ENCODE measurements at regions not wholly inside any gene's neighbourhood (a gene's known extent, or its start where the extent isn't known, plus 50 kb on each side); places are given as distances from the start of the nearest gene placed in this dataset.

GRCh38 chr22:34567367-34567766 is 498.6 kb upstream of the ISX start:
- no peak for DNase-seq
- WGBS = 52% methylated on average over 2 of the region's 4 CpGs
- Histone ChIP-seq H3K9ac (ENCODE audit: low read length) (no peak overlapping the region), H3K14ac (ENCODE audit: low read length in 2 of 2) (no peak overlapping the region), H3K4me2 (ENCODE audit: low read length, poor library complexity, severe bottlenecking) (no peak overlapping the region), H3K79me1 (replicated peaks; ENCODE audit: low read length, poor library complexity, severe bottlenecking) (no peaks in the 10 kb centered on the region), H4K8ac (ENCODE audit: low read length) (no peak overlapping the region), H2AFZ (ENCODE audit: low read depth, low read length) (no peak overlapping the region), H3K18ac (ENCODE audit: low read depth in 1 of 2, low read length in 2 of 2) (no peak overlapping the region), H2BK15ac (ENCODE audit: low read depth, poor library complexity, severe bottlenecking) (no peak overlapping the region), H3K27me3 (ENCODE audit: control insufficient read depth in 1 of 2, insufficient read depth in 1 of 2, low read length in 2 of 2) (no peaks in the 10 kb centered on the region), H3K4me3 (ENCODE audit: insufficient read depth in 1 of 2, low read depth in 1 of 2, low read length in 2 of 2) (no peak overlapping the region), H3K4me1 (ENCODE audit: control insufficient read depth, insufficient read depth, low read depth, low read length) (no peaks in the 10 kb centered on the region), H4K91ac (ENCODE audit: low read length) (no peak overlapping the region), H2BK12ac (ENCODE audit: low read length in 2 of 2) (no peak overlapping the region), H2BK5ac (ENCODE audit: low read depth, low read length, poor library complexity, severe bottlenecking) (no peak overlapping the region), H2BK120ac (ENCODE audit: low read depth, low read length) (no peak overlapping the region), H3K36me3 (ENCODE audit: control insufficient read depth in 1 of 2, insufficient read depth in 2 of 2, low read depth in 1 of 2, low read length in 2 of 2) (no peaks in the 10 kb centered on the region), H3K23ac (ENCODE audit: low read length in 2 of 2) (no peak overlapping the region), H3K9me3 (ENCODE audit: control insufficient read depth, low read length) (peaks cover 9% of the 10 kb centered on the region), H3K4ac (ENCODE audit: low read depth in 1 of 2, low read length in 2 of 2) (no peak overlapping the region), H3K27ac (ENCODE audit: low read length, poor library complexity, severe bottlenecking) (no peak overlapping the region), H2AK5ac (ENCODE audit: low read length, severe bottlenecking) (no peak overlapping the region)

- H2BK12ac ChIP-seq (ENCODE audit: low read length in 2 of 2) = no peak overlapping the region
- no peak overlapping the region for H3K4ac ChIP-seq (ENCODE audit: low read depth in 1 of 2, low read length in 2 of 2)
- no peak overlapping the region for H2BK5ac ChIP-seq (ENCODE audit: low read depth, low read length, poor library complexity, severe bottlenecking)
- no peaks in the 10 kb centered on the region for H3K27me3 ChIP-seq (ENCODE audit: control insufficient read depth in 1 of 2, insufficient read depth in 1 of 2, low read length in 2 of 2)
- H3K36me3 ChIP-seq (ENCODE audit: control insufficient read depth in 1 of 2, insufficient read depth in 2 of 2, low read depth in 1 of 2, low read length in 2 of 2) = no peaks in the 10 kb centered on the region
- no peak overlapping the region for H3K14ac ChIP-seq (ENCODE audit: low read length in 2 of 2)
- H4K91ac ChIP-seq (ENCODE audit: low read length) = no peak overlapping the region
- no peak overlapping the region for H3K23ac ChIP-seq (ENCODE audit: low read length in 2 of 2)
- WGBS = 81% methylated on average over 1 of the region's 3 CpGs
- H3K79me1 ChIP-seq (replicated peaks; ENCODE audit: low read length, poor library complexity, severe bottlenecking) = no peaks in the 10 kb centered on the region
- DNase-seq = no peak
- no peak overlapping the region for H3K27ac ChIP-seq (ENCODE audit: low read length, poor library complexity, severe bottlenecking)
- no peak overlapping the region for H2AFZ ChIP-seq (ENCODE audit: low read depth, low read length)
- no peak overlapping the region for H2BK120ac ChIP-seq (ENCODE audit: low read depth, low read length)
- H3K18ac ChIP-seq (ENCODE audit: low read depth in 1 of 2, low read length in 2 of 2) = no peak overlapping the region
- no peak overlapping the region for H2AK5ac ChIP-seq (ENCODE audit: low read length, severe bottlenecking)
- no peak overlapping the region for H3K9ac ChIP-seq (ENCODE audit: low read length)
- H3K9me3 ChIP-seq (ENCODE audit: control insufficient read depth, low read length) = peaks cover 15% of the 10 kb centered on the region
- no peak overlapping the region for H2BK15ac ChIP-seq (ENCODE audit: low read depth, poor library complexity, severe bottlenecking)
- no peak overlapping the region for H4K8ac ChIP-seq (ENCODE audit: low read length)
- H3K4me1 ChIP-seq (ENCODE audit: control insufficient read depth, insufficient read depth, low read depth, low read length) = no peaks in the 10 kb centered on the region
- no peak overlapping the region for H3K4me3 ChIP-seq (ENCODE audit: insufficient read depth in 1 of 2, low read depth in 1 of 2, low read length in 2 of 2)
- H3K4me2 ChIP-seq (ENCODE audit: low read length, poor library complexity, severe bottlenecking) = no peak overlapping the region
Measured at GRCh38 chr22:34570408-34570807, 495.6 kb upstream of the ISX start.

GRCh38 chr22:34579519-34579918 is 486.4 kb upstream of the ISX start:
- Histone ChIP-seq H3K23ac (ENCODE audit: low read length in 2 of 2) (no peak overlapping the region), H3K27ac (ENCODE audit: low read length, poor library complexity, severe bottlenecking) (no peak overlapping the region), H3K36me3 (ENCODE audit: control insufficient read depth in 1 of 2, insufficient read depth in 2 of 2, low read depth in 1 of 2, low read length in 2 of 2) (no peaks in the 10 kb centered on the region), H2AFZ (ENCODE audit: low read depth, low read length) (no peak overlapping the region), H3K4me3 (ENCODE audit: insufficient read depth in 1 of 2, low read depth in 1 of 2, low read length in 2 of 2) (no peak overlapping the region), H2BK5ac (ENCODE audit: low read depth, low read length, poor library complexity, severe bottlenecking) (no peak overlapping the region), H2BK12ac (ENCODE audit: low read length in 2 of 2) (no peak overlapping the region), H3K18ac (ENCODE audit: low read depth in 1 of 2, low read length in 2 of 2) (no peak overlapping the region), H3K14ac (ENCODE audit: low read length in 2 of 2) (no peak overlapping the region), H3K4ac (ENCODE audit: low read depth in 1 of 2, low read length in 2 of 2) (no peak overlapping the region), H4K8ac (ENCODE audit: low read length) (no peak overlapping the region), H2BK15ac (ENCODE audit: low read depth, poor library complexity, severe bottlenecking) (no peak overlapping the region), H3K4me2 (ENCODE audit: low read length, poor library complexity, severe bottlenecking) (no peak overlapping the region), H4K91ac (ENCODE audit: low read length) (no peak overlapping the region), H3K9me3 (ENCODE audit: control insufficient read depth, low read length) (peaks cover 6% of the 10 kb centered on the region), H3K27me3 (ENCODE audit: control insufficient read depth in 1 of 2, insufficient read depth in 1 of 2, low read length in 2 of 2) (no peaks in the 10 kb centered on the region), H2BK120ac (ENCODE audit: low read depth, low read length) (no peak overlapping the region), H3K4me1 (ENCODE audit: control insufficient read depth, insufficient read depth, low read depth, low read length) (no peaks in the 10 kb centered on the region), H2AK5ac (ENCODE audit: low read length, severe bottlenecking) (no peak overlapping the region), H3K9ac (ENCODE audit: low read length) (no peak overlapping the region), H3K79me1 (replicated peaks; ENCODE audit: low read length, poor library complexity, severe bottlenecking) (no peaks in the 10 kb centered on the region)
- WGBS = no CpG with 5 or more reads among the region's 2 CpGs
- no peak for DNase-seq

GRCh38 chr22:34587357-34588356 is 478.3 kb upstream of the ISX start:
- 17% methylated on average over 9 of the region's 10 CpGs for WGBS
- no peak overlapping the region for H2BK5ac ChIP-seq (ENCODE audit: low read depth, low read length, poor library complexity, severe bottlenecking)
- no peaks in the 10 kb centered on the region for H3K27me3 ChIP-seq (ENCODE audit: control insufficient read depth in 1 of 2, insufficient read depth in 1 of 2, low read length in 2 of 2)
- no peak for DNase-seq
- no peak overlapping the region for H2BK12ac ChIP-seq (ENCODE audit: low read length in 2 of 2)
- H3K4me2 ChIP-seq (ENCODE audit: low read length, poor library complexity, severe bottlenecking) = no peak overlapping the region
- H3K14ac ChIP-seq (ENCODE audit: low read length in 2 of 2) = no peak overlapping the region
- no peak overlapping the region for H3K4me3 ChIP-seq (ENCODE audit: insufficient read depth in 1 of 2, low read depth in 1 of 2, low read length in 2 of 2)
- H3K23ac ChIP-seq (ENCODE audit: low read length in 2 of 2) = no peak overlapping the region
- H3K4me1 ChIP-seq (ENCODE audit: control insufficient read depth, insufficient read depth, low read depth, low read length) = no peaks in the 10 kb centered on the region
- no peak overlapping the region for H4K8ac ChIP-seq (ENCODE audit: low read length)
- no peak overlapping the region for H3K4ac ChIP-seq (ENCODE audit: low read depth in 1 of 2, low read length in 2 of 2)
- no peak overlapping the region for H2BK15ac ChIP-seq (ENCODE audit: low read depth, poor library complexity, severe bottlenecking)
- no peak overlapping the region for H4K91ac ChIP-seq (ENCODE audit: low read length)
- H3K79me1 ChIP-seq (replicated peaks; ENCODE audit: low read length, poor library complexity, severe bottlenecking) = no peaks in the 10 kb centered on the region
- H3K36me3 ChIP-seq (ENCODE audit: control insufficient read depth in 1 of 2, insufficient read depth in 2 of 2, low read depth in 1 of 2, low read length in 2 of 2) = no peaks in the 10 kb centered on the region
- no peak overlapping the region for H3K9ac ChIP-seq (ENCODE audit: low read length)
- H3K27ac ChIP-seq (ENCODE audit: low read length, poor library complexity, severe bottlenecking) = no peak overlapping the region
- H2AK5ac ChIP-seq (ENCODE audit: low read length, severe bottlenecking) = no peak overlapping the region
- H3K18ac ChIP-seq (ENCODE audit: low read depth in 1 of 2, low read length in 2 of 2) = no peak overlapping the region
- peaks cover 3% of the 10 kb centered on the region for H3K9me3 ChIP-seq (ENCODE audit: control insufficient read depth, low read length)
- no peak overlapping the region for H2AFZ ChIP-seq (ENCODE audit: low read depth, low read length)
- no peak overlapping the region for H2BK120ac ChIP-seq (ENCODE audit: low read depth, low read length)

All from mesenchymal stem cell (in vitro differentiated cells and primary cell).